NCI-H748 (cell line): ENCODE measurements at regions not wholly inside any gene's neighbourhood (a gene's known extent, or its start where the extent isn't known, plus 50 kb on each side); places are given as distances from the start of the nearest gene placed in this dataset.

Experiments used
- DNase-seq: peaks from one replicate; lab custom pipeline; 2025; ENCODE audit not compliant: unreplicated experiment; lab: John Stamatoyannopoulos, UW

DNA sequence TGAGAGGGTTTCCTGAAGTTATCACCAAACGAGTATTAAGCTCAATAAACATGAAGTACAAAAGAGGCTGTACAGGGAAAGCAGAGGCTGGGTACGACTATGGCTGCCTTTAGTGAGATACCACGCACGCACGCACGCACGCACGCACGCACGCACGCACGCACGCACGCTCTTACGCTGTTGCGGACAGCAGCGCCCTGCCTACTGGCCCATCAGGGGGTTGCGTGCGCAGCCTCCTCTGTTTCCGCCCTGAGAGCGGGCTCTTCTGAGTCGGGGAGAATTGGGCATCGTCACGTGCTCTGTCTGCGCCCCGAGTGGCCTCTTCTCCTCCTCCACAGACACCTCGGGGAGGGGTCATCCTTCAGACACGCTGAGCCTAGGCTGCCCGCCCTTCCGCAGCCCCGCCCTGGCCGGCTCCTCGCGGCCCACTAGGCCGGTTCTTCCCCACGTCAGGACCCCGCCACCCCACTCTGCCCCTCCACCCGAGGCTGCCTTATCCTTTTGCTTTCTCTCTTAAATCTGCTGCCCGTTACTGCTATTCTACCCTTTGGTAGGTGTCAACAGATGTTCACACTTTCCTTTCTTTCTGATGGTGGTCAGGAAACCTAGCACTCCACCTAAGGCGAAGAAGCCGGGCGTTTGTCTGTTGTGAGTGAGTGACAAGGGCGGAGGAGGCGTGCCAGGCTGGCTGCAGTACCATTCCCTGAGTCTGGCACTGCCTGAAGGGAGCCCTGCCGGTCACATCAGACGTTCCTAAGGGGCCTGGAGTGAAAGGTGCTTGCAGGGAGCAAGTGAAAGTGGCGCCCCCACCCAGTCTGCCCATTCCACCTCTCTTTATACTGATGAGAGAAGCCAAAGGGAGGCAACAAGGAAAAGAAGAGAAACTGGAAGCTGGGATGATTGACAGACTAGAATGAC, 300.4 kb upstream of the B3GAT1 start:
- no peak for DNase-seq

DNA sequence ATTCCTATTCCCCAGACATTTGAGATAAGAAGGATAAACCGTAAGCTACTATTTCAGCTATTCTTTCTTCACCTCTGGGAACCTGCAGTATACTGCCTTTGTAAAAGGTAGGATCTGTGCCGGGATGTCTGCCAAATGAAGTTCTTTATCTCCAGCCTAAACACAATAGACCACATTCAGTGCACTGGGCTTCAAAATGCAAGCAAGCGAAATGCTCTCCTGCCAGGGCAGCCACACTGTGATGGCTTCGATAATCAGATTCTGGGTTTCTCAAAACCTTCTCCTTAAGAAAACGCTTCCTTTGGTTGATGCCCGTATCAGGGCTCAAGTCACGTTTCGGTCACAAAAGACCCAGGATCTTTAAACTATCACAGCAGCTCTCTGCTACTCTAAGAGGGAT, 299.5 kb upstream of the B3GAT1 start:
- no peak for DNase-seq

DNA sequence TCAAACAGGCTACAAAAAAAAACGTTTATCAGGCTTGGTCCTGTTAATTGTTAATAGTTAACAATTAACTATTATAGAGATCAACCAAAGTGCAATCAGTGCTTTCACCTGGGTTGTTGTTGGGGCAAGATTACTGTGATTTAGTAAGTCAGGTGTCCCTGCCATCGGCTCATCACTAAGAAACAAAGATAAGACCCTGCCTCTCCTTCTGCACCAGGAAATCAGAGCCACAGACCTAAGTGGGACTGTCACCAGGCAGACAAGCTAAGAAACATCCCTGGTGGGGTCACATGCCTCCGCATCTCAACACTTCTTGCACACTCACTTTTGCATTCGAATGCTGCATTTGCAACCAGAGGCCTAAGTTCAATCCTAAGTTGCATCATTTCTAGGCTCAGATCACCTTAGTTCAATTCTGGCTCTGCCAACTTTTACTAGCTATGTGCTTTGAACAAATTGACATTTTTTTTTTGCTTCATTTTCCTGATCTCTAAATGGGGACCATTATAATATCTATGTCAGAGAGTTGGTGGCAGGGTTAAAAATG, 298.9 kb upstream of the B3GAT1 start:
- DNase-seq: no peak

DNA sequence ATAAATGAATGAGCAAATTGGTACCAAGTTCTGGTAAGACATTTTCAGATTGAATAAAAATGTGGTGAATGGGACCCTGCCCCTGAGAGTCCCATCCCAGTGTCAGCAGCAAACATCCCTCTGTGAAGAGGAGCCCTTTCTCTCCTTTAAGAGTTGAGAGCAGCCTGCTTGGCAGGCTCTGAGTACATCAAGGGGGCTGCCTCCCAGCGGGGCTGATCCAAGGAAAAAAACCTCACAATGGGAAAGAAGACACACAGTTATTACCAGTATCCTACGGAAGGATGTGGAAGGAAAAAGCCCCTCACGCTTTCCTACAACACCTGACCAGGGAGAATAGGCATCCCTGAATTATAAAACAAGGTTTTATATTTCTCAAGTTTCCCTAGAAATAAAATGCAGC, 293.8 kb upstream of the B3GAT1 start:
- DNase-seq: no peak

DNA sequence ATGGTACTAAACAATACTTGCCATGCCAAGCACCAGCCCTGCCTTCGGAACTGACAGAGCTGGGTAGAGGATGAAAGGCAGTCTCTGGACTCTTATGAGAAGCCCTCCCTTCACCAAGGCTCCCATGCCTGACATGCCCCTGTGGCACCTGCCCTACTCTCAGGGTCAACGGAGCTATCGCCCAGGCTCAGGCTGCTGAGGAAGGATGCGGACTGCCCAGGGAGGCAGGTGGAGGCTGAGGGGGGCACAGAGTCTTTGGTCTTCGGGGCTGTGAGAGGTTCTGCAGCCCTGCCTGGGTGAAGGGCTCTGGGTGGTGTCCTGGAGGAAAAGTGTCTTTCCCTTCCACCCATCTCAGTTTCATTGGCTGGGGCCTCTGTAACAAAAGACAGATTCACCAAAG, 290.8 kb upstream of the B3GAT1 start:
- DNase-seq: no peak

DNA sequence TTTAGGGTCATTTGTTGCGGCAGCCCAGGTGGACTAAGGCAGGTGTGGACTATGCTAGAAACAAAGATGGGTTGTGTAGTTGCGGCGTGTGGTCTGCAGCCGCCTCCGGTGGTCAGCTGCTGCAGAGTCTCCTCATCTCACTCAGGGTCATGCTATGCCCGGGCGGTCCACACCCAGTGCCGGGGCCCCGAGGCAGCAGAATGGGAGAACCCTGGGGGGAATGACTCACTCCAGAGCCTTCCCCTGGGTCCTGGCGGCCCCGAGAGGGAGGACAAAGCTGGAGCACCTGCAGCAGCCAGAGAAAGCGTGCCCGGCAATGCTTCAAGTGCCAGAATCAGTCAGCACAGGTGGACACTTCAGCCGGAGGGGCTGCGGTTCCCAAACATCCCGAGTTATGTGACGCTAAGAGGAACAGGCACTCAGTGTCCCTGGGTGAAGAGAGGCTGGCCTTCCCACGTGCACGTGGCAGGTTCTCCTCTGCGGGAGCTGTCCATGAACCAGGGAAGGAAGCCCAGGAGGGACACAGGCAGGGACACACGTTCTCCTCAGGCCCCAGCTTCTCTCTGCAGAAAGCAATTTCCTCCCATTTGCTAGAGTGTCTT, 289.6 kb upstream of the B3GAT1 start:
- no peak for DNase-seq

DNA sequence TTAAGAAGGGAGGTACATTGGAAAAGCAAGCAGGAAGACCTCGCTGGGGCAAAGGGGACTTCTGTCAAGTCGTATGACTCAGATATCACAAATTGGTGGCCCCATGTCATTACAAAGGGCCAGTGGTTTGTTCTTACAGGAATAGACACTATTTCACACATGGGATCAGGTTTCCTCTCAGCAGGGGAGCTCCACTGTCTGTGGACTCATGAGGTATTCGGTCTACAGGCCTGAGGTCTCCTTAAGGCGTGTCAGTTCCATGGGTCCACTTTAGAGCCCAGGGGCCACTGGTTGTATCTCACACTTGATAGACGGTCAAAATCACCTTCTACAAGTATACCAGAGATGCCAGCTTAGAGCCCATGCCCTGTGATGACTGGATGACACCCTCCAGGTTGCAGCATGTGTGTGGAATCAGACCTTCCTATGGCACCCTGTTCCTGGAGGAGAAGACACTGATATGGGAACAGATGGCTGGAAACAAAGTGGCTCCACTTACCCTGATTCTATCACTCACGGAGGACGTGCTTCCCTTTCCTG, 288.1 kb upstream of the B3GAT1 start:
- no peak for DNase-seq

DNA sequence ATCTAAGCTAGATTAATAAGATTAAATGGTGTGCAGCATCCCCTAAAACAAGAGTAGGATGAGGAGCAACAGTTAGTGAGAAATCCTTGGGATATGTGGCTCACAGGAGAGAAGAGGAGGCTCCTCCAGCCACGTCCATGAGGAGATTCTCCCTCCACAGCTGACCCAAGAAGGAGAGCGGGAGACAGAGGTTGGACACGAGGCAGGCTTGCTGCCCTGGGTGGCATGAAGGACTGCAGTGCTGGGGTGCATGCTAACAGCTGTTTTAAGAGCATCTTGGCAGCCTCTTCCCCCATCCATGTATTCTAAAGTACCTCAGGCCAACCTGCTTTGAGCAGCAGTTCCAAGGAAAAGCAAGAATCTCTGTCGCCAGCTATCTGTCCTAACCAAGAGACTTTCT, 284.4 kb upstream of the B3GAT1 start:
- no peak for DNase-seq

DNA sequence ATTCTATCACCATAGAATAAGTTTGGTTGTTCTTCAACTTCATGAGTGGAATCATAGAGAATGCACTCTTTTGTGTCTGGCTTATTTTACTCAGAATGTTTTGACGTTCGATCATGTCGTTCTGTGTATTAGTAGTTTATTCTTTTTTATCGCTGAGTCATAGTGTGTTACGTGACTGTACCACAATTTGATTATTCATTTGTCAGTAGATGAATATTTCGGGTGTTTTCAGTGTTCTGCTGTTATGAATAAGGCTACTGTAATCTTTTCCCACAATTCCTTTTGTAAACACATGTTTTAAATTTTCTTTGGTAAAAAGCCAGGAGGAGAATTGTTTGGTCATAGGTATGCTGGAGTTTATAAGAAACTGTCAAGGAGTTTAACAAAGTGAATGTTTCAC, 279.9 kb upstream of the B3GAT1 start:
- DNase-seq: no peak

DNA sequence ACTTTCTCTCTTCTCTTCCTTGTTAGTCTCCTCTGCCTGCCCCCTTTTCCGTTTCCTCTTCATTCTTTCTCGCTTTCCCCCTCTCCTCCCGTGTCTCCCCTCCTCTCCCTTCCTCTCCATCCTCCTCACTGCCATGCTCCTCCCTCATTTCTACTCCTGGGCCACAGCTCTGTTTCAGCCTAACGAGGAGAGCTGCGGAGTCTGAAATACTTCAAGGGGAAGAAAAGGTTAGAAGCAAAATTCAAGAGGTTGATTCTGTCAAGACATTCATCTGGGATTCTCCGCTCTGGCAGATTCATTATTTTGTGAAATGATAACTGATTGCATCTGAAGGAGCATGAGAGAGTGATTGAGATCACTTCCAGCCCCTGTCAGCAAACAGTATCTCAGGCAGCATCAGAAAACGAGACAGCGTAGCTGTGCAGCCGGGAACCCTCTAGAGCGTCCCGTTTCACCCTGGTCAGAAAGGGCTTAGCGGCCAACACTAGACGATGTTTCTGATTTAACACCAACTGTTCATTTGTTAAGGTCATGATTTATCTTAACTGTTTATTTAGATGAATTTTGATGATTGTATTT, 279.3 kb upstream of the B3GAT1 start:
- no peak for DNase-seq

DNA sequence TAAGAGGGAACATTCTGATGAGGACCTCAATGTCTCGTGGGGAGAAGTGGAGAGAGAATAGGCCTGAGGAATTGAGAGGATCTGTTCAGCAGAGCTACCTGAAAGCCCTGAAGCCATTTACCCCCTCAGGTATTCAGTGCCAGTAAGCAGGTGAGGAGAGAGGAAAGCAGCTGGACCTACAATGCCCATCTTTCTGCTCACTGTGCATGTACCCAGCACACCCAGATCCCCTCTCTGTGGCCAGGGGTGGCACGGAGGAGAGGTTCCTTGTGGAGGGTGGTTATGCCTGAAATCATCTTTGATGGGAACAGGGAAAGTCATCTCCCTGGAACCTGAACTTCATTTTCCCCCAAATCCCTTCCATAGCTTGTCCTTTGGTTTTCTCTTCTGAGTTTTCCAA, 277.8 kb upstream of the B3GAT1 start:
- no peak for DNase-seq

DNA sequence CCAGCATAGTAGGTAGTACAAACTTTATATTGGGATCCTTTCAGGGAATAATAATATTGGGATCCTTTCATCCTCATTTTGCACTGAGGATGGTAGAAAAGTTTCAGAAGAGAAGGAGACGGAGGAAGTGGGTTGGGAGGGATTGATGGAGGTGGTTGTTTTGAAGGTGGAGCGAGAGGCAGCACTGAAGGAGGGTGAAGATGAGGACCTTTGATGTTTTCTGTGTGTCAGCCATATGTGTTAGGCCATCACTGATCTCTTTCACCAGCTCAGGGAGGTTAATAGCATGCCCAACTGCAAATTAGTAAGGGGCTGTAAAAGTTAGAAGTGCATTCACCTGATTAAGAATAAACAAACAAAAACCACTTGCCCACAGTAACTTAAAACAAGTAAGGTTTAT, 275.5 kb upstream of the B3GAT1 start:
- no peak for DNase-seq

DNA sequence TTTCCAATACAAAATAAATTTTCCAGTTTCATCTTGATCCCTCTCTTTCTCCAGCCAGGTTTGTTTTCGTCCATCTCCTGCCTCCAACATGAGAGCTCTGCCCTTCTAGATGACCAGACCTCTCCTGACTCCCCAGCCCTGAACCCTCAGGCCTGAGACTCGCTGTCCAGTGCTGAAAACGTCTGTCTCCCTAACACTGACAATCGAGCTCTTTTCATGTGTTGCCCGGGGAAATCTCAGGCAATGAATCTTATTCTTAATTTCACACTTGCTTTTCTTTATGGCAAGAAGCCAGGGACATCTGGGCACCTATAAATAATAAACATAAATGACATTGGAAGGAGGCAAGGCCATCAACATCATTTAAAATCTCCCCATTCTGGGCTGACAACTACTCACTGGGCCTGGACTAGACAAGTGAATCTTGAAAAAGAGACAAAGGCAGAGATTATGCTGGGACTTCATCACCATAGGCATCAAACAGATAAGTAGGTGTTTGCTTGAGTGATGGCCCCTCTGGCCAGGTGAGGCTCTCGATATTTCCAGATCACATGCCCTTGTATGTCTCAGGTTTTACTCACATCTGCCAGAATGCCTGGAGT, 274.5 kb upstream of the B3GAT1 start:
- DNase-seq: no peak

DNA sequence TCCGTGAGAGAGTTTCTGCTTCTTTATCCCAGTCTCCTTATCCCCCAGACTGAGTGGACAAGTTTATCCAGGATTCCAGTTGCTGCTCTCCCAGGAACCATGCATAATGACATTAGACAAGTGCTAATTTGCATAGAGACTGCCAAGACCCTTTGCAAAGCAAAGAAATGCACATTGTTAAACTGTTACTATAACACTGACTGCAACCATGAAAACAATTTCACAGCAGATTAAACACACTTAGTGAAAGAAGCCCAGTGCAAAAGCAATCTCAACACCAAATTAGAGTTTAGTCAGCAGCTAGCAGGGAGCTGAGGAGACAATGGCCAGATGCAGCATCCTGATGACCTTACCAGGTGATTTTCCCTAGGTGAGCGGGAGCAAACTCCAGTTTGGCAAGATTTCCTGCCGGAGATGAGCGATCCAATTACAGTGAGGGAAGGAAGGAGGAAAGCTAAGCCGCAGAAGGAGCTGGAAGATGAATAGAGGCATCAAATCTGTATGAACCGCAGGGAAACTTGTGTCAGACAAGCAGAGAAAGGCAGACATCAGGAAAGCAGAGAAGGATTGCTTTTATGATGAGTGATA, 273.8 kb upstream of the B3GAT1 start:
- DNase-seq: no peak

DNA sequence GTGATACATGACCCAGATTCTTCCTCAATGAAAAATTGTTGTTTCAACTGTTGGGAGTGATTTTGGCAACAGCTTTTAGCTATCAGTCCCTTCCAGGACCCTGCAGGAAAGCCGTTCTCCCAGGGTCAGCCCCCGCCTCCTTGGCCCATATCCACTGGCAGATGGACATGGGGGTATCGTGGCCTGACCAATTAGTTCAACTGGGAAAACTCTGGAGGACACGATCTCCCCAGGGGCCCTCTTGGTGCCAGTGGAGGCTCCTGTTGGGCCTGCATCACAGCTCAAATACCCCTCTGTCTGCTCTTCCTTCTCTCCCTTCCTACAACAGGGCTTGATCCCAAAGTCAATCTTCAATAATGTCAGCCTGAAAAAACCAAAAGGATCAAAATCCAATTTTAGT, 272.5 kb upstream of the B3GAT1 start:
- DNase-seq: no peak

DNA sequence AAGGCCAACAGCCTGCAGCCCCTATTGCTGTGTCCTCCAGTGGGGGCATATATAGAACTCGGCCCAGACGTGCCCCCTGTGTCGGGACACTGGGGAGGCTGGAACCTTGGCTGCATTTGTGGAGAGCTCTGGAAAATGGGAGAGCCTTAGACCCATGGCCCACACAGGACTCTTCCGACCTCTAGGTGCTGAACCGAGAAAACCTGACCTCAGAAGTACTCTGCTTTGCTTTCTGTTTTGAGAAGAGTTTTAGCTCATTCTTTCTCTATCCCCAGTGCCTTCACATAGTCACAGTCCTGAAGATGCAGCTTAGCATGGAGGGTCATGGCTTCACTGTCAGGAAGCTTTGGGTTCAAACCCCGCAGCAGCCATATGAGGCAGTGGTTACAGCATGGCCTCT, 271.8 kb upstream of the B3GAT1 start:
- no peak for DNase-seq

DNA sequence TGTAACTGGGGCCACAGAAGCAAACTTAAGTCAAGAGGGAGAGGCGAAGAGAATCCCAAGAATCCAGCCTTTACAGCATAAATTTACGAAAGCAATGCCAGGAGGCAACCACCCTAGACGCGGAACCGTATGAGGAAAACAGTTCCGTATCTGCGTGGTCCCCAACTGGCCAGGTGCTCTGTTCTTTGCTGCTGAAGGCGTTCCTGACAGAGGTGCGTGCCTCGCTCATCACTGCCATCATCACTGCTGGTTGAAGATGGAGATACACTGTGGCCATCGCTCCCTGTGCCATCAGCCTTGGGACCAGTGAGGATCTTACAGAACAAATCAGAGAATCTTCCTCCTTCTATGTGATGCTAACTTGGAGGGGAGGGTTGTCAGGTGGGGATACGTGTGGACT, 270.5 kb upstream of the B3GAT1 start:
- DNase-seq: no peak

DNA sequence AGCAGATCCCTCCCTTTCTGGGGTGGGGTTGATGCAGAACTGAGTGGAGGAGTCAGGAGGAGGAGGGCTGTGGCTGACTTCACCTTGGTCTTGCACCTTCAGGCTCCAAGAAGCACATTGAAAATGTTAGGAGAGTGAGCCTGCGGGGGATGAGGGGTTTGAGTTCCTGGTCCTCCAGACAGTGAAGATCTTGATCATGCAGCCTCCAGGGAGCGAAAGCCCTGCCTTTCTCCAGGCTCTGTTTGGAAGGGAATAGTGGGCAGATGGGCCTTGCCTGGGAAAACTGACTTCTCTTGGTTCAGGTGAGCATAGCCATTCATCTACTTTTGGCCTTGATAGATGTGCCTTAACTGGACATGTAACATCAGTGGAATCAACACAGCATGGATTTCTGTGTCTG, 267.6 kb upstream of the B3GAT1 start:
- no peak for DNase-seq

DNA sequence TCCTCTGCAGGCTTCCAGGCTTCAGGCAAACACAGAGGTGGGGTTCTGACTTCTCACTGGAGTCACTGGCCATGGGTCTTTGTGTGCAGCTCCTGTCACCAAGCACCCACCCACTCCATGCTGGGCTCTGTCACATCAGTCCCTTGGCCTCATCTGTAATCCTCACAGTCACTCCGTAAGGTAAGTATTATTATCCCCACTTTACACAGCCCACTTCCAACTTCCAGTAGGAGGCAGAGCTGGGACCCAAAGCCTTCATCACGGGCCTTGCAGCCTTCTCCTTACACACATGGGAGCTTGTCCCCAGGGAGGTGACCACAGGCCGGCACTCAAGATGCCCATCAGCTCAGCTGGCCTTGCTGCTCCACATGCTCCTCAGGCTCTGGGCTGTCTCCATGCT, 266.7 kb upstream of the B3GAT1 start:
- no peak for DNase-seq

DNA sequence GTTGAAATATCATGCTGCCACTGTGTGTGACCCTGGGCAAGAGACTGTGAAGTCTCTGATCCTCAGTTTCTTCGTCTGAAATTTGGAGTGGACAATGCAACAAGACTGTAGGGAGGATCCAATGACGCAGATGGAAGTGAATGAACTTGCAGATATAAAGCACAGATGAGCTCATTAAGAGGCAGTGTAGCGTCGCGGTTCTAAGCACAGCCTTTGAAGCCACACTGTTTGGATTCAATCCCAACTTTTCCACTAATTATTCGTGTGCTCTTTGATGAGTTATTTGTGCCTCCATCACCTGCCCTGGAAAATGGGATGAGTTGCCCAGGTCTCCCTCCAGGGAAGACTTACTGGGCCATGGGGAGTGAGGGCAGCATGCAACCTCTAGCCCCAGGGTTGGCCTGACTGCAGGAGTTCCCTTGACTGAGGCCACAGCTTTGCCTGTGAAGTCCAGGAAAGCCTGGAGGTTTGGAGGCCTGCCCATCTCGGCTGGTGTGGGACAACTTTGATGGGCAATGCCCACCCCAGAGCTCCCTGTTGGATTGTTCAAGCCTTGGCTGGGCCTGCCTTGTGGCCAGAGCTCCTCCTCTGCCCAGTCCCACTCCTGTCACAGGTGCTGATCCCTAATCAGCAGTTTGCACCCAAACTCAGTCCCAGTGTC, 266.0 kb upstream of the B3GAT1 start:
- no peak for DNase-seq
